ENCODE measurements at regions not wholly inside any gene's neighbourhood (a gene's known extent, or its start where the extent isn't known, plus 50 kb on each side); places are given as distances from the start of the nearest gene placed in this dataset.

- H3K4me3 ChIP-seq (ENCODE audit: low read depth, low read length) = no peak overlapping the region
- no peak for TF ChIP-seq CTCF (IDR thresholded peaks at IDR 0.05; ENCODE audit: insufficient read depth, low read depth, low read length)
- peak; percentile 46 for DNase-seq (ENCODE audit: low read depth)
Observed at GRCh38 chr3:159907828-159908227, 80.8 kb upstream of the IL12A start.

- DNase-seq (ENCODE audit: low read depth) = peak; percentile 53
- no peak for TF ChIP-seq CTCF (IDR thresholded peaks at IDR 0.05; ENCODE audit: insufficient read depth, low read depth, low read length)
- H3K4me3 ChIP-seq (ENCODE audit: low read depth, low read length) = peak overlapping the region; percentile 38
Observed at GRCh38 chr3:159910991-159911663, 77.5 kb upstream of the IL12A start.

- DNase-seq (ENCODE audit: low read depth) = no peak
- H3K4me3 ChIP-seq (ENCODE audit: low read depth, low read length) = no peak overlapping the region
- no peak for TF ChIP-seq CTCF (IDR thresholded peaks at IDR 0.05; ENCODE audit: insufficient read depth, low read depth, low read length)
Observed at GRCh38 chr3:159911664-159912037, 77.0 kb upstream of the IL12A start.

- no peak overlapping the region for H3K4me3 ChIP-seq (ENCODE audit: low read depth, low read length)
- DNase-seq (ENCODE audit: low read depth) = no peak
- no peak for TF ChIP-seq CTCF (IDR thresholded peaks at IDR 0.05; ENCODE audit: insufficient read depth, low read depth, low read length)
Observed at GRCh38 chr3:159913712-159914414, 74.8 kb upstream of the IL12A start.

- no peak for DNase-seq (ENCODE audit: low read depth)
- H3K4me3 ChIP-seq (ENCODE audit: low read depth, low read length) = no peak overlapping the region
- TF ChIP-seq CTCF (IDR thresholded peaks at IDR 0.05; ENCODE audit: insufficient read depth, low read depth, low read length) = no peak
Observed at GRCh38 chr3:159914426-159914825, 74.2 kb upstream of the IL12A start.

GRCh38 chr3:159916052-159916451 lies 72.6 kb upstream of the IL12A start:
- TF ChIP-seq CTCF (IDR thresholded peaks at IDR 0.05; ENCODE audit: insufficient read depth, low read depth, low read length) = no peak
- no peak overlapping the region for H3K4me3 ChIP-seq (ENCODE audit: low read depth, low read length)
- no peak for DNase-seq (ENCODE audit: low read depth)
